ENCODE measurements at regions not wholly inside any gene's neighbourhood (a gene's known extent, or its start where the extent isn't known, plus 50 kb on each side); places are given as distances from the start of the nearest gene placed in this dataset.

- H3K27ac ChIP-seq (replicated peaks in 1 of 4) = no peak overlapping the region
- 63% methylated on average over 2 of the region's 2 CpGs for WGBS
- no peaks in the 10 kb centered on the region for H3K9me3 ChIP-seq
- no peak overlapping the region for H3K4me3 ChIP-seq
- peaks cover 0 to 15% (median 0%) of the 10 kb centered on the region in 4 donors for H3K27me3 ChIP-seq
- intact Hi-C loops (cut with DNase I) = no loop called here
- no peaks in the 10 kb centered on the region for H3K36me3 ChIP-seq
- TF ChIP-seq POLR2AphosphoS5 (IDR thresholded peaks at IDR 0.05) (no peak), CTCF (IDR thresholded peaks at IDR 0.05) (no peak), POLR2A (IDR thresholded peaks at IDR 0.05; ENCODE audit: low read depth) (no peak), EP300 (IDR thresholded peaks at IDR 0.05) (no peak)
- DNase-seq (ENCODE audit: extremely low spot score) = no peak
- no peaks in the 10 kb centered on the region for H3K4me1 ChIP-seq
These were observed 83.0 kb upstream of the TMEM33 start for GRCh38 chr4:41852229-41852628.

- no peaks in the 10 kb centered on the region for H3K36me3 ChIP-seq
- TF ChIP-seq POLR2A (IDR thresholded peaks at IDR 0.05; ENCODE audit: low read depth) (no peak), CTCF (IDR thresholded peaks at IDR 0.05) (no peak), POLR2AphosphoS5 (IDR thresholded peaks at IDR 0.05) (no peak), EP300 (IDR thresholded peaks at IDR 0.05) (no peak)
- peaks cover 0 to 11% (median 0%) of the 10 kb centered on the region in 4 donors for H3K27me3 ChIP-seq
- H3K27ac ChIP-seq (replicated peaks in 1 of 4) = no peak overlapping the region
- no peaks in the 10 kb centered on the region for H3K4me1 ChIP-seq
- DNase-seq (ENCODE audit: extremely low spot score) = no peak
- intact Hi-C loops (cut with DNase I) = no loop called here
- H3K4me3 ChIP-seq = no peak overlapping the region
- H3K9me3 ChIP-seq = no peaks in the 10 kb centered on the region
- WGBS = 79% methylated on average over 2 of the region's 2 CpGs
These were observed 83.6 kb upstream of the TMEM33 start for GRCh38 chr4:41851621-41852020.

GRCh38 chr4:41844327-41844726, 90.9 kb upstream of the TMEM33 start:
- no peak for DNase-seq (ENCODE audit: extremely low spot score)
- Histone ChIP-seq H3K4me3 (no peak overlapping the region), H3K4me1 (no peaks in the 10 kb centered on the region), H3K27me3 (peaks cover 0 to 5% (median 0%) of the 10 kb centered on the region in 4 donors), H3K27ac (replicated peaks in 1 of 4) (no peak overlapping the region), H3K9me3 (no peaks in the 10 kb centered on the region), H3K36me3 (no peaks in the 10 kb centered on the region)
- TF ChIP-seq POLR2A (IDR thresholded peaks at IDR 0.05; ENCODE audit: low read depth) (no peak), POLR2AphosphoS5 (IDR thresholded peaks at IDR 0.05) (no peak), CTCF (IDR thresholded peaks at IDR 0.05) (no peak)
- intact Hi-C loops (cut with DNase I) = no loop called here

- intact Hi-C loops (cut with DNase I) = no loop called here
- H3K27me3 ChIP-seq = peaks cover 0 to 16% (median 0%) of the 10 kb centered on the region in 4 donors
- WGBS = 31% methylated on average over 8 of the region's 8 CpGs
These were observed 91.7 kb upstream of the PHOX2B start for GRCh38 chr4:41839916-41840854.

More at GRCh38 chr4:41839916-41840854, 91.7 kb upstream of the PHOX2B start:
- no peak for DNase-seq (ENCODE audit: extremely low spot score)
- TF ChIP-seq POLR2AphosphoS5 (IDR thresholded peaks at IDR 0.05) = no peak
- TF ChIP-seq EP300 (IDR thresholded peaks at IDR 0.05) = no peak
- TF ChIP-seq POLR2A (IDR thresholded peaks at IDR 0.05; ENCODE audit: low read depth) = no peak
- TF ChIP-seq CTCF (IDR thresholded peaks at IDR 0.05) = no peak
- Histone ChIP-seq H3K4me1 (no peaks in the 10 kb centered on the region), H3K36me3 (no peaks in the 10 kb centered on the region), H3K9me3 (no peaks in the 10 kb centered on the region), H3K4me3 (no peak overlapping the region), H3K27ac (replicated peaks in 1 of 4) (no peak overlapping the region)
